Gastroesophageal sphincter (tissue), 3 donors: ENCODE measurements at regions not wholly inside any gene's neighbourhood (a gene's known extent, or its start where the extent isn't known, plus 50 kb on each side); places are given as distances from the start of the nearest gene placed in this dataset.

Source experiments
- EP300 ChIP-seq: sonication (generic); formaldehyde crosslinking; IDR thresholded peaks from one replicate; pipeline ENCODE4 v1.6.1; 2017; ENCODE audit warnings: antibody characterized with exemption, mild to moderate bottlenecking
- POLR2A ChIP-seq, 2 donors: fragments of 450-650 bp; IDR thresholded peaks; one replicate each; pipeline ENCODE4 v1.6.1; 2017; ENCODE audit warnings: antibody characterized with exemption in 2 of 2, mild to moderate bottlenecking in 2 of 2, moderate library complexity in 1 of 2
- POLR2AphosphoS5 ChIP-seq: sonication (generic); formaldehyde crosslinking; IDR thresholded peaks from one replicate; pipeline ENCODE4 v1.6.1; 2017; ENCODE audit warnings: antibody characterized with exemption
- TF ChIP-seq, protein P1 (sequence below), 4 experiments: fragments of 200-600 bp in 2 of 4; fragments of 450-650 bp in 2 of 4; sonication (generic) in 1 of 4; IDR thresholded peaks; one replicate each; pipeline ENCODE4 v1.5.1; 2017 to 2019; ENCODE audit warnings: antibody characterized with exemption in 4 of 4, mild to moderate bottlenecking in 2 of 4, moderate library complexity in 2 of 4

DNA sequence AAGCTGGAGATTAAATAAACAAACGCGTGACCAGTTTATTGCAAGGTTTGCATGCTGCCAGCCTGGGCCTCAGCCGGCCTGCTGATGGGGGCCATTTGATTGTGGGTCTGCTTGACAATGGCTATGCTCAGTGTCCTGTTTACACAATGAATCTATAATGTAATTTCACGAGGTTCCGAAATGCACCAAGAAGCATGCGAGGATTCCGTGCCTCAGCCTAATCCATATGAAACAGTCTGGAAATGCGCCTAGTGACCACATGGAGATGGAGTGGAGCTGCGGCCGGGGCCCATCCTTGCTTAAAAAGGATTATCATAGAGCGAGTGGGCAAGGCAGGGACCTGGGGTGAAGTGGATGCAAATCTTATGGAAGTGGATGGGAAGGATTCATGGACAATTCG lies 382.4 kb downstream of the CDK5RAP2 start:
- TF ChIP-seq, protein P1, sequence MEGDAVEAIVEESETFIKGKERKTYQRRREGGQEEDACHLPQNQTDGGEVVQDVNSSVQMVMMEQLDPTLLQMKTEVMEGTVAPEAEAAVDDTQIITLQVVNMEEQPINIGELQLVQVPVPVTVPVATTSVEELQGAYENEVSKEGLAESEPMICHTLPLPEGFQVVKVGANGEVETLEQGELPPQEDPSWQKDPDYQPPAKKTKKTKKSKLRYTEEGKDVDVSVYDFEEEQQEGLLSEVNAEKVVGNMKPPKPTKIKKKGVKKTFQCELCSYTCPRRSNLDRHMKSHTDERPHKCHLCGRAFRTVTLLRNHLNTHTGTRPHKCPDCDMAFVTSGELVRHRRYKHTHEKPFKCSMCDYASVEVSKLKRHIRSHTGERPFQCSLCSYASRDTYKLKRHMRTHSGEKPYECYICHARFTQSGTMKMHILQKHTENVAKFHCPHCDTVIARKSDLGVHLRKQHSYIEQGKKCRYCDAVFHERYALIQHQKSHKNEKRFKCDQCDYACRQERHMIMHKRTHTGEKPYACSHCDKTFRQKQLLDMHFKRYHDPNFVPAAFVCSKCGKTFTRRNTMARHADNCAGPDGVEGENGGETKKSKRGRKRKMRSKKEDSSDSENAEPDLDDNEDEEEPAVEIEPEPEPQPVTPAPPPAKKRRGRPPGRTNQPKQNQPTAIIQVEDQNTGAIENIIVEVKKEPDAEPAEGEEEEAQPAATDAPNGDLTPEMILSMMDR (IDR thresholded peaks at IDR 0.05) = no peak
- TF ChIP-seq POLR2AphosphoS5 (no peak), POLR2A (IDR thresholded peaks at IDR 0.05) (no peak), EP300 (no peak)
